ENCODE measurements at regions not wholly inside any gene's neighbourhood (a gene's known extent, or its start where the extent isn't known, plus 50 kb on each side); places are given as distances from the start of the nearest gene placed in this dataset.

DNA sequence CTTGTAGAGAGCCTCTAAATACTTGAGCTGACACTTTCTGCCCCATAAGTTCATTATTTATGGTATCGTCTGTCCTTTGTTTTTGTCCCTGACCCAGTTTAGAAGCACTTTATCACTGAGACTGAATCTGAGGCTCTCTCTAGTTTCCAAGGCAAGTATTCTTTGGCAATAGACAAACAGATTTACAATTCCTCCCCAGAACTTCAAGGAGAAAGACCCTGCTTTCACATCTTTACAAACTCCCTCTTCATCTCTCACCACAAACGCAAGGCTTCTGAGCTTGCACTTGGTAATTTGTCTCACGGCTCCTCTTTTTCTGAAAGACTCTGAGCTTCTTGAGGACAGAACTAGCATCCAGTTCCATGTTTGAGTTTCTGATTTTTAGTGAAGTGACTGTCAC is 49.8 kb upstream of the PARP11 start:
- Histone ChIP-seq H3K9me3 (no peaks in the 10 kb centered on the region), H3K4me1 (ENCODE audit: control insufficient read depth in 1 of 2, low read depth in 2 of 2) (peaks cover 0 to 4% of the 10 kb centered on the region in 2 donors), H3K27me3 (replicated peaks; ENCODE audit: insufficient read depth) (no peaks in the 10 kb centered on the region), H3K36me3 (no peaks in the 10 kb centered on the region), H3K27ac (no peak overlapping the region), H3K4me3 (no peak overlapping the region)
- TF ChIP-seq, protein P1, sequence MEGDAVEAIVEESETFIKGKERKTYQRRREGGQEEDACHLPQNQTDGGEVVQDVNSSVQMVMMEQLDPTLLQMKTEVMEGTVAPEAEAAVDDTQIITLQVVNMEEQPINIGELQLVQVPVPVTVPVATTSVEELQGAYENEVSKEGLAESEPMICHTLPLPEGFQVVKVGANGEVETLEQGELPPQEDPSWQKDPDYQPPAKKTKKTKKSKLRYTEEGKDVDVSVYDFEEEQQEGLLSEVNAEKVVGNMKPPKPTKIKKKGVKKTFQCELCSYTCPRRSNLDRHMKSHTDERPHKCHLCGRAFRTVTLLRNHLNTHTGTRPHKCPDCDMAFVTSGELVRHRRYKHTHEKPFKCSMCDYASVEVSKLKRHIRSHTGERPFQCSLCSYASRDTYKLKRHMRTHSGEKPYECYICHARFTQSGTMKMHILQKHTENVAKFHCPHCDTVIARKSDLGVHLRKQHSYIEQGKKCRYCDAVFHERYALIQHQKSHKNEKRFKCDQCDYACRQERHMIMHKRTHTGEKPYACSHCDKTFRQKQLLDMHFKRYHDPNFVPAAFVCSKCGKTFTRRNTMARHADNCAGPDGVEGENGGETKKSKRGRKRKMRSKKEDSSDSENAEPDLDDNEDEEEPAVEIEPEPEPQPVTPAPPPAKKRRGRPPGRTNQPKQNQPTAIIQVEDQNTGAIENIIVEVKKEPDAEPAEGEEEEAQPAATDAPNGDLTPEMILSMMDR (IDR thresholded peaks at IDR 0.05): no peak
- ATAC-seq (ENCODE audit: insufficient number of reproducible peaks, low FRiP score, low read depth): no peak
- DNase-seq (ENCODE audit: low spot score): no peak
